ENCODE measurements at regions not wholly inside any gene's neighbourhood (a gene's known extent, or its start where the extent isn't known, plus 50 kb on each side); places are given as distances from the start of the nearest gene placed in this dataset.

DNA sequence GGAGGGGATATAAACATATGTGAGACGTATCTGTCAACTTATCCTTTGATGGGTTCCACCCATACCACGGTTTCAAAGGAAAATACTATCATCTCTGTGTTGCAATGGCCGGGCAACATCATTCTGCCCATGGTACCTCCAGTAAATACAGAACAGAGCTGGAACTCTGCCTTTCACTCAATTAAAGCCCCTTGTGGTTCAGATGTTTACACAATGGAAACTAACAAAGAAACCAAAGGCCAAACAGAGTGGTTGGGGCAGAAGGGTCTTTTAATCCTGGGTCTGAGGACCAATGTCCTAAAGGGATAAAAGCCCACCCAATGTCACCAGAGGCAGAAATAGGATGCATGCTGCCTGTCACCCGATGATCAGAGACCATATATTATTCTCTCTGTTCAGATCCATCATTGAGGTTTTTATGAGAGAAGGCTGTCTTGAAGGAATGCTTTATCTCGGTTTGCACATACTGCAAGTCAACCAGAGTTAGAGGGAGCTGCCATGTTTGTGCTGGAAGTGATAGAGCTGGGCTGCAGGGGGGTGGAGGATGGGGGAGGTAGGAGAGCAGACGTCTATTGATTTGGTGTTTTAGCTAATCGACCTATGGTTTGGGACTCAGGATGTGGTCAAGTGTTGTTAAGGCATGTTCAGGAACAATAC lies 105.4 kb upstream of the FRMD4A start:
- Histone ChIP-seq H3K36me3 (no peaks in the 10 kb centered on the region), H3K4me1 (no peaks in the 10 kb centered on the region), H3K9me3 (no peaks in the 10 kb centered on the region), H3K27ac (no peak overlapping the region), H3K4me3 (no peak overlapping the region), H3K27me3 (no peaks in the 10 kb centered on the region)
- no peak for DNase-seq
- TF ChIP-seq, protein P1, sequence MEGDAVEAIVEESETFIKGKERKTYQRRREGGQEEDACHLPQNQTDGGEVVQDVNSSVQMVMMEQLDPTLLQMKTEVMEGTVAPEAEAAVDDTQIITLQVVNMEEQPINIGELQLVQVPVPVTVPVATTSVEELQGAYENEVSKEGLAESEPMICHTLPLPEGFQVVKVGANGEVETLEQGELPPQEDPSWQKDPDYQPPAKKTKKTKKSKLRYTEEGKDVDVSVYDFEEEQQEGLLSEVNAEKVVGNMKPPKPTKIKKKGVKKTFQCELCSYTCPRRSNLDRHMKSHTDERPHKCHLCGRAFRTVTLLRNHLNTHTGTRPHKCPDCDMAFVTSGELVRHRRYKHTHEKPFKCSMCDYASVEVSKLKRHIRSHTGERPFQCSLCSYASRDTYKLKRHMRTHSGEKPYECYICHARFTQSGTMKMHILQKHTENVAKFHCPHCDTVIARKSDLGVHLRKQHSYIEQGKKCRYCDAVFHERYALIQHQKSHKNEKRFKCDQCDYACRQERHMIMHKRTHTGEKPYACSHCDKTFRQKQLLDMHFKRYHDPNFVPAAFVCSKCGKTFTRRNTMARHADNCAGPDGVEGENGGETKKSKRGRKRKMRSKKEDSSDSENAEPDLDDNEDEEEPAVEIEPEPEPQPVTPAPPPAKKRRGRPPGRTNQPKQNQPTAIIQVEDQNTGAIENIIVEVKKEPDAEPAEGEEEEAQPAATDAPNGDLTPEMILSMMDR (IDR thresholded peaks at IDR 0.05): no peak
- TF ChIP-seq POLR2A (IDR thresholded peaks at IDR 0.05): no peak

GRCh38 chr10:14433147-14433546 lies 102.4 kb upstream of the FRMD4A start:
- H3K4me1 ChIP-seq: no peaks in the 10 kb centered on the region
- no peak for DNase-seq
- no peak overlapping the region for H3K27ac ChIP-seq
- TF ChIP-seq POLR2A (IDR thresholded peaks at IDR 0.05): no peak
- TF ChIP-seq, protein P1 (IDR thresholded peaks at IDR 0.05): no peak
- no peaks in the 10 kb centered on the region for H3K9me3 ChIP-seq
- no peaks in the 10 kb centered on the region for H3K36me3 ChIP-seq
- H3K27me3 ChIP-seq: no peaks in the 10 kb centered on the region
- H3K4me3 ChIP-seq: no peak overlapping the region

- no peaks in the 10 kb centered on the region for H3K9me3 ChIP-seq
- H3K4me3 ChIP-seq: no peak overlapping the region
- no peak for DNase-seq
- H3K27me3 ChIP-seq: no peaks in the 10 kb centered on the region
- no peaks in the 10 kb centered on the region for H3K36me3 ChIP-seq
- TF ChIP-seq, protein P1 (IDR thresholded peaks at IDR 0.05): no peak
- no peak overlapping the region for H3K27ac ChIP-seq
- H3K4me1 ChIP-seq: no peaks in the 10 kb centered on the region
Observed at GRCh38 chr10:14431868-14432267, 101.1 kb upstream of the FRMD4A start.

DNA sequence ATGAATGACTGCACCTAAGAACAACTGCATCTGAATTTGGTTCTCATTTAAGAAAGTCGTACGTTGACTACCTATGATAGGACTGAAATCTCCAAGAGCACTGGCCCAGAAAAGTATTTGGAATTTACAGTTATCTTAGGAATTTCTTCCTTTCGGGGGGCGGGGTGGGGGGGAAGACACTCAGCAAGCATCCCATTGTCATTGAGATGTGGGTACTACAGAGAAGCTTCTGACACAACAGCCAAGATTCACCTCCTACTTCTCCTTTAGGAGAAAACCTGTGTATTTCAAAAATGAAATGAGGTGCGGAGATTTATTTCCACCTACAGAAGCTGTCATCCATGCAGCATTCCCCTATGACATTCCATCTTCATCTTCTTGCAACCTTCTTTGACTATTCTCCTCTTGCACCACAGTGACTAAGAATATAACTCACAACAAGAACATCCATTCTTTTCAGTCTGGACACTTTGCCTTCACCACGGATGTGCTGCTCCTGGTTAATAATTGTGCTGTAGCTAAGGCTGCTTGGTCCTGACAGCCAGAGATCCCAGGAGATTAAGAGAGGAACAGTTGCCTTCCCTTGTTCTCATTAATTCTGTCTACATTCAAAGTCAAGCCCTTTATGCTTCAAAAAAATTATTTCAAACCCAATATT lies 98.4 kb upstream of the FRMD4A start:
- Histone ChIP-seq H3K4me1 (no peaks in the 10 kb centered on the region), H3K4me3 (no peak overlapping the region), H3K9me3 (no peaks in the 10 kb centered on the region), H3K36me3 (no peaks in the 10 kb centered on the region), H3K27ac (no peak overlapping the region), H3K27me3 (no peaks in the 10 kb centered on the region)
- TF ChIP-seq POLR2A (IDR thresholded peaks at IDR 0.05): no peak
- TF ChIP-seq, protein P1 (IDR thresholded peaks at IDR 0.05): no peak
- DNase-seq: no peak

DNA sequence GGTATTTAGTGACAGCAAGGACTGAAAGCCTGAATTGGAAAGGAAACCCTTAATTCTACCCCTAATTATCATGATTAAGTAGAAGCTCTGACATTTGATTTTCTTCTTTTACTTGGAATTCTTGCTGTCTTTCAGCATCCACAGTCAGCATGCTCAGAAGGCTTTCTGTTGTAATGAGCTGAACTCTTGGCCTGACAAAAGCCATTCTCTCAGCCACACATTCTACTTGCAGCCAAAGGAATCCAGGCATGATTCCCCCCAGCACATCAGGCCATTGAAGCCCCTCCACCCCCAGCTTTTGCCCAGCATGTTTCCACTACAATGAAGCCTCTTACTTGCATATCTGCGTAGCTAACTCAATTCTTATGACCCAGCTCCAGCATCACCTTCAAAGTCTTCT lies 94.3 kb upstream of the FRMD4A start:
- Histone ChIP-seq H3K9me3 (no peaks in the 10 kb centered on the region), H3K4me1 (no peaks in the 10 kb centered on the region)
- no peak for TF ChIP-seq POLR2A (IDR thresholded peaks at IDR 0.05)

GRCh38 chr10:14423111-14423744 lies 92.5 kb upstream of the FRMD4A start:
- no peak overlapping the region for H3K4me3 ChIP-seq
- H3K4me1 ChIP-seq: no peaks in the 10 kb centered on the region
- no peak overlapping the region for H3K27ac ChIP-seq
- no peaks in the 10 kb centered on the region for H3K27me3 ChIP-seq
- no peak for DNase-seq
- no peak for TF ChIP-seq POLR2A (IDR thresholded peaks at IDR 0.05)
- TF ChIP-seq, protein P1 (IDR thresholded peaks at IDR 0.05): no peak
- no peaks in the 10 kb centered on the region for H3K36me3 ChIP-seq
- H3K9me3 ChIP-seq: no peaks in the 10 kb centered on the region

More for the DNA sequence above, 94.3 kb upstream of the FRMD4A start:
- Histone ChIP-seq H3K27me3 (no peaks in the 10 kb centered on the region), H3K4me3 (no peak overlapping the region), H3K36me3 (no peaks in the 10 kb centered on the region), H3K27ac (no peak overlapping the region)
- no peak for DNase-seq
